HEK293 (cell line): ENCODE measurements at regions not wholly inside any gene's neighbourhood (a gene's known extent, or its start where the extent isn't known, plus 50 kb on each side); places are given as distances from the start of the nearest gene placed in this dataset.

Experiments
- CTCF ChIA-PET: fragments of 350-600 bp; formaldehyde crosslinking; extraction: SDS; loops from one replicate; lab custom pipeline; 2021; ENCODE audit warnings: antibody characterized with exemption; lab: Yijun Ruan, JAX
- POLR2A ChIA-PET: fragments of 300-600 bp; formaldehyde crosslinking; extraction: SDS; loops from one replicate; lab custom pipeline; 2020; ENCODE audit warnings: antibody characterized with exemption, inconsistent platforms; lab: Yijun Ruan, JAX
- H3K27ac ChIP-seq: fragments of 200-500 bp; sonication (Bioruptor generic); 2 replicates; pipeline ENCODE4 v1.5.1; 2014; ENCODE audit warnings: low read depth, low read length, control low read depth, inconsistent platforms; ENCODE audit errors: extremely low read depth
- H3K36me3 ChIP-seq, 2 experiments: fragments of 200-500 bp in 1 of 2; sonication (Bioruptor generic) in 1 of 2; 1 replicate in 1 of 2; 2 replicates in 1 of 2; pipeline ENCODE4 v1.5.1; 2014 to 2017; ENCODE audit warnings: inconsistent platforms in 2 of 2, low read length in 2 of 2; ENCODE audit not compliant: control insufficient read depth in 2 of 2, insufficient read depth in 1 of 2
- H3K4me1 ChIP-seq: fragments of 200-500 bp; sonication (Bioruptor generic); 2 replicates; pipeline ENCODE4 v1.5.1; 2014; ENCODE audit warnings: mild to moderate bottlenecking, low read length, inconsistent platforms; ENCODE audit not compliant: control insufficient read depth, insufficient read depth
- H3K4me3 ChIP-seq: 2 replicates; pipeline ENCODE4 v1.5.1; 2011; ENCODE audit warnings: low read depth, mild to moderate bottlenecking, control low read depth, low read length, moderate library complexity
- H3K9me3 ChIP-seq: fragments of 200-500 bp; sonication (Bioruptor generic); 2 replicates; pipeline ENCODE4 v1.5.1; 2014; ENCODE audit warnings: low read depth, low read length, inconsistent platforms; ENCODE audit not compliant: control insufficient read depth, insufficient read depth
- HIC1 ChIP-seq: fragments of 450-650 bp; formaldehyde crosslinking; IDR thresholded peaks from 2 replicates; pipeline ENCODE4 v1.5.1; 2016; ENCODE audit warnings: missing biosample characterization, missing genetic modification characterization
- KLF9 ChIP-seq: fragments of 450-650 bp; formaldehyde crosslinking; IDR thresholded peaks from 2 replicates; pipeline ENCODE4 v1.5.1; 2016; ENCODE audit warnings: missing biosample characterization, missing genetic modification characterization, low read depth
- REST ChIP-seq: fragments of 450-650 bp; formaldehyde crosslinking; IDR thresholded peaks from 2 replicates; pipeline ENCODE4 v1.5.1; 2016; ENCODE audit warnings: missing biosample characterization, missing genetic modification characterization
- SCRT1 ChIP-seq: fragments of 450-650 bp; formaldehyde crosslinking; IDR thresholded peaks from 2 replicates; pipeline ENCODE4 v1.5.1; 2016; ENCODE audit warnings: missing biosample characterization, missing genetic modification characterization, borderline replicate concordance
- SCRT2 ChIP-seq: fragments of 450-650 bp; formaldehyde crosslinking; IDR thresholded peaks from 2 replicates; pipeline ENCODE4 v1.5.1; 2016; ENCODE audit warnings: missing biosample characterization, missing genetic modification characterization
- SP7 ChIP-seq: fragments of 450-650 bp; formaldehyde crosslinking; IDR thresholded peaks from 2 replicates; pipeline ENCODE4 v1.5.1; 2016; ENCODE audit warnings: missing biosample characterization, missing genetic modification characterization
- YY1 ChIP-seq: fragments of 450-650 bp; formaldehyde crosslinking; IDR thresholded peaks from 2 replicates; pipeline ENCODE4 v1.5.1; 2018; ENCODE audit warnings: missing biosample characterization, missing genetic modification characterization
- ZBTB20 ChIP-seq: fragments of 450-650 bp; formaldehyde crosslinking; IDR thresholded peaks from 2 replicates; pipeline ENCODE4 v1.5.1; 2016; ENCODE audit warnings: missing biosample characterization, missing genetic modification characterization
- ZBTB49 ChIP-seq: fragments of 450-650 bp; formaldehyde crosslinking; IDR thresholded peaks from 2 replicates; pipeline ENCODE4 v1.5.1; 2016; ENCODE audit warnings: missing biosample characterization, missing genetic modification characterization, low read depth
- ZFP41 ChIP-seq: fragments of 450-650 bp; formaldehyde crosslinking; IDR thresholded peaks from 2 replicates; pipeline ENCODE4 v1.5.1; 2016; ENCODE audit warnings: missing biosample characterization, missing genetic modification characterization, borderline replicate concordance
- ZFP69B ChIP-seq: fragments of 450-650 bp; formaldehyde crosslinking; IDR thresholded peaks from 2 replicates; pipeline ENCODE4 v1.5.1; 2016; ENCODE audit warnings: missing biosample characterization, missing genetic modification characterization
- ZNF114 ChIP-seq: fragments of 450-650 bp; formaldehyde crosslinking; IDR thresholded peaks from 2 replicates; pipeline ENCODE4 v1.5.0; 2017; ENCODE audit warnings: missing biosample characterization, missing genetic modification characterization
- ZNF16 ChIP-seq: fragments of 450-650 bp; formaldehyde crosslinking; IDR thresholded peaks from 2 replicates; pipeline ENCODE4 v1.5.1; 2016; ENCODE audit warnings: low read depth, missing biosample characterization, missing genetic modification characterization
- ZNF248 ChIP-seq: fragments of 450-650 bp; formaldehyde crosslinking; IDR thresholded peaks from 2 replicates; pipeline ENCODE4 v1.5.1; 2017; ENCODE audit warnings: missing biosample characterization, missing genetic modification characterization
- ZNF280D ChIP-seq: fragments of 450-650 bp; formaldehyde crosslinking; IDR thresholded peaks from 2 replicates; pipeline ENCODE4 v1.5.1; 2016; ENCODE audit warnings: missing biosample characterization, missing genetic modification characterization
- ZNF449 ChIP-seq: fragments of 450-650 bp; formaldehyde crosslinking; IDR thresholded peaks from 2 replicates; pipeline ENCODE4 v1.5.1; 2017; ENCODE audit warnings: missing biosample characterization, mild to moderate bottlenecking, missing genetic modification characterization, moderate library complexity
- ZNF548 ChIP-seq: fragments of 450-650 bp; formaldehyde crosslinking; IDR thresholded peaks from 2 replicates; pipeline ENCODE4 v1.5.1; 2016; ENCODE audit warnings: missing biosample characterization, missing genetic modification characterization
- ZNF660 ChIP-seq: fragments of 450-650 bp; IDR thresholded peaks from 2 replicates; pipeline ENCODE4 v1.5.1; 2018; ENCODE audit warnings: missing biosample characterization, mild to moderate bottlenecking, missing genetic modification characterization
- TF ChIP-seq, protein P1 (sequence below): fragments of 450-650 bp; formaldehyde crosslinking; IDR thresholded peaks from 2 replicates; pipeline ENCODE4 v1.5.1; 2016; ENCODE audit warnings: missing biosample characterization, missing genetic modification characterization

GRCh38 chr18:72458271-72458670, 85.9 kb downstream of the CBLN2 start:
- TF ChIP-seq KLF9 (tag by site-specific recombination) (no peak), ZBTB20 (tag by site-specific recombination) (no peak), HIC1 (tag by site-specific recombination) (no peak)
- Histone ChIP-seq H3K4me1 (no peaks in the 10 kb centered on the region), H3K9me3 (no peaks in the 10 kb centered on the region), H3K36me3 (no peaks in the 10 kb centered on the region), H3K27ac (no peak overlapping the region), H3K4me3 (no peak overlapping the region)
- ChIA-PET CTCF (no interaction called here), POLR2A (no interaction called here)

GRCh38 chr18:72456802-72457201, 87.3 kb downstream of the CBLN2 start:
- CTCF ChIA-PET, result interaction anchor here (0.6 kb wide), 1 partner anchor 369 kb away, joined by 3 read pairs; no protein-coding TSS in a partner anchor
- H3K4me3 ChIP-seq, result no peak overlapping the region
- no peaks in the 10 kb centered on the region for H3K36me3 ChIP-seq
- H3K27ac ChIP-seq, result no peak overlapping the region
- H3K9me3 ChIP-seq, result no peaks in the 10 kb centered on the region
- no peaks in the 10 kb centered on the region for H3K4me1 ChIP-seq
- POLR2A ChIA-PET, result no interaction called here
- TF ChIP-seq ZNF280D (tag by site-specific recombination) (no peak), SP7 (no peak), ZNF16 (no peak), ZNF660 (no peak), ZBTB49 (tag by site-specific recombination) (no peak), YY1 (tag by site-specific recombination) (no peak), ZFP69B (no peak), ZNF449 (tag by site-specific recombination) (no peak), ZNF248 (tag by site-specific recombination) (no peak), REST (no peak), ZFP41 (tag by site-specific recombination) (no peak), SCRT1 (tag by site-specific recombination) (no peak), ZNF114 (tag by site-specific recombination) (no peak), ZNF548 (no peak), SCRT2 (tag by site-specific recombination) (no peak)
- TF ChIP-seq, protein P1, sequence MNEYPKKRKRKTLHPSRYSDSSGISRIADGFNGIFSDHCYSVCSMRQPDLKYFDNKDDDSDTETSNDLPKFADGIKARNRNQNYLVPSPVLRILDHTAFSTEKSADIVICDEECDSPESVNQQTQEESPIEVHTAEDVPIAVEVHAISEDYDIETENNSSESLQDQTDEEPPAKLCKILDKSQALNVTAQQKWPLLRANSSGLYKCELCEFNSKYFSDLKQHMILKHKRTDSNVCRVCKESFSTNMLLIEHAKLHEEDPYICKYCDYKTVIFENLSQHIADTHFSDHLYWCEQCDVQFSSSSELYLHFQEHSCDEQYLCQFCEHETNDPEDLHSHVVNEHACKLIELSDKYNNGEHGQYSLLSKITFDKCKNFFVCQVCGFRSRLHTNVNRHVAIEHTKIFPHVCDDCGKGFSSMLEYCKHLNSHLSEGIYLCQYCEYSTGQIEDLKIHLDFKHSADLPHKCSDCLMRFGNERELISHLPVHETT (tag by site-specific recombination), result no peak
